ENCODE measurements at regions not wholly inside any gene's neighbourhood (a gene's known extent, or its start where the extent isn't known, plus 50 kb on each side); places are given as distances from the start of the nearest gene placed in this dataset.

- no peak for TF ChIP-seq E4F1 (IDR thresholded peaks at IDR 0.05; ENCODE audit: borderline replicate concordance, partially characterized antibody)
- TF ChIP-seq RBBP5 (conservative IDR thresholded peaks at IDR 0.05): no peak
- no peak for TF ChIP-seq NBN (IDR thresholded peaks at IDR 0.05)
- no peak for TF ChIP-seq USF2 (IDR thresholded peaks at IDR 0.05; ENCODE audit: borderline replicate concordance, low read depth, low read length)
- no peak for TF ChIP-seq IRF3 (IDR thresholded peaks at IDR 0.05)
- TF ChIP-seq USF1 (IDR thresholded peaks at IDR 0.05; ENCODE audit: borderline replicate concordance, extremely low read length, insufficient read depth, low read depth, low read length): no peak
- TF ChIP-seq GATAD2B (conservative IDR thresholded peaks at IDR 0.05; ENCODE audit: low read depth): no peak
Observed at GRCh38 chr1:57843760-57844159, 419.9 kb upstream of the DAB1 start (continued).

- no peaks in the 10 kb centered on the region for H3K79me2 ChIP-seq (ENCODE audit: control insufficient read depth, insufficient read depth, low read length)
- H4K20me1 ChIP-seq (ENCODE audit: control insufficient read depth, insufficient read depth): no peaks in the 10 kb centered on the region
- no peaks in the 10 kb centered on the region for H3K27me3 ChIP-seq (replicated peaks in 1 of 2; ENCODE audit: control insufficient read depth in 2 of 2, insufficient read depth in 2 of 2, low read length in 1 of 2)
- H3K9me3 ChIP-seq (replicated peaks; ENCODE audit: control insufficient read depth, insufficient read depth, low read length): no peaks in the 10 kb centered on the region
- in situ Hi-C loops (cut with MboI): no loop called here
- no TSS peak for BruUV-seq (replicated peaks)
- H3K4me3 ChIP-seq: no peak overlapping the region
- ChIA-PET CTCF (no interaction called here), SMC1A (ENCODE audit: uncharacterized antibody, unreplicated experiment) (interaction anchor here (0.5 kb wide), 1 partner anchor 1016 kb away, joined by 3 read pairs; no protein-coding TSS in a partner anchor), RAD21 (ENCODE audit: unreplicated experiment) (no interaction called here), POLR2A (no interaction called here)
- no peak overlapping the region for H3K4me2 ChIP-seq (ENCODE audit: control insufficient read depth, insufficient read depth)
- no peak overlapping the region for H3K27ac ChIP-seq (ENCODE audit: control insufficient read depth, insufficient read depth)
- FAIRE-seq (no peak), DNase-seq (ENCODE audit: low read depth, low spot score) (no peak), ATAC-seq (no peak)
- no peak overlapping the region for H3K9ac ChIP-seq (ENCODE audit: control insufficient read depth, insufficient read depth, low read length)
- intact Hi-C loops (cut with micrococcal nuclease; ENCODE audit: unreplicated experiment): no loop called here
- H2AFZ ChIP-seq (ENCODE audit: control insufficient read depth, low read depth, low read length): no peak overlapping the region
- H3K4me1 ChIP-seq (ENCODE audit: control insufficient read depth, insufficient read depth, low read length): no peaks in the 10 kb centered on the region
- H3K36me3 ChIP-seq (ENCODE audit: control insufficient read depth in 2 of 2, insufficient read depth in 2 of 2, low read length in 1 of 2): no peaks in the 10 kb centered on the region
- WGBS (ENCODE audit: insufficient coverage, insufficient replicate concordance, low lambda C conversion rate, missing lambda C conversion rate): 4% methylated on average over 1 of the region's 1 CpG
- no peak for TF ChIP-seq MEF2B (IDR thresholded peaks at IDR 0.05; ENCODE audit: partially characterized antibody, poor library complexity, severe bottlenecking)
- no peak for TF ChIP-seq JUNB (IDR thresholded peaks at IDR 0.05)
- TF ChIP-seq SMC3 (IDR thresholded peaks at IDR 0.05; ENCODE audit: borderline replicate concordance, low read length): no peak
- TF ChIP-seq ZNF274 (IDR thresholded peaks at IDR 0.05; ENCODE audit: insufficient read depth, insufficient read length): no peak
- no peak for TF ChIP-seq BHLHE40 (IDR thresholded peaks at IDR 0.05; ENCODE audit: borderline replicate concordance in 1 of 2, low read depth in 2 of 2, low read length in 1 of 2)
- TF ChIP-seq BCLAF1 (IDR thresholded peaks at IDR 0.05): no peak
Observed at GRCh38 chr1:57839526-57839925, 415.7 kb upstream of the DAB1 start.

Measured in GM12878 (cell line).